Spinal cord (tissue), 9 donors: ENCODE measurements at regions not wholly inside any gene's neighbourhood (a gene's known extent, or its start where the extent isn't known, plus 50 kb on each side); places are given as distances from the start of the nearest gene placed in this dataset.
"Not testable (repeated sequence)": the region's sequence is repeated elsewhere in the genome, so short reads cannot be mapped to it uniquely, and the experiment has no call there.

Experiments used
- DNase-seq, 6 donors: peaks; one replicate each; pipeline versions ENCODE4 v3.0.0 to v3.0.0-alpha.2; 2013 to 2015; ENCODE audit warnings: low spot score in 6 of 6, low read depth in 4 of 6
- H3K27ac ChIP-seq: one replicate; pipeline ENCODE4 v1.5.1; 2013; ENCODE audit warnings: low read depth, low read length, control low read depth
- H3K27me3 ChIP-seq: one replicate; pipeline ENCODE4 v1.6.1; 2013; ENCODE audit warnings: low read length; ENCODE audit not compliant: control insufficient read depth, insufficient read depth
- H3K36me3 ChIP-seq: one replicate; pipeline ENCODE4 v1.6.1; 2013; ENCODE audit warnings: low read length; ENCODE audit not compliant: control insufficient read depth, insufficient read depth
- H3K4me1 ChIP-seq: one replicate; pipeline ENCODE4 v1.6.1; 2013; ENCODE audit warnings: low read length; ENCODE audit not compliant: control insufficient read depth, insufficient read depth
- H3K4me3 ChIP-seq: one replicate; pipeline ENCODE4 v1.5.1; 2013; ENCODE audit warnings: low read depth, low read length, control low read depth
- H3K9me3 ChIP-seq: one replicate; pipeline ENCODE4 v1.6.1; 2013; ENCODE audit warnings: low read length; ENCODE audit not compliant: control insufficient read depth, insufficient read depth
- WGBS: methylation state at CpG from one replicate; pipeline ENCODE4 v1.1.5; 2013; ENCODE audit warnings: missing lambda C conversion rate; ENCODE audit not compliant: insufficient coverage; 5-methylcytosine and 5-hydroxymethylcytosine counted together
- donor health status: healthy.

DNA sequence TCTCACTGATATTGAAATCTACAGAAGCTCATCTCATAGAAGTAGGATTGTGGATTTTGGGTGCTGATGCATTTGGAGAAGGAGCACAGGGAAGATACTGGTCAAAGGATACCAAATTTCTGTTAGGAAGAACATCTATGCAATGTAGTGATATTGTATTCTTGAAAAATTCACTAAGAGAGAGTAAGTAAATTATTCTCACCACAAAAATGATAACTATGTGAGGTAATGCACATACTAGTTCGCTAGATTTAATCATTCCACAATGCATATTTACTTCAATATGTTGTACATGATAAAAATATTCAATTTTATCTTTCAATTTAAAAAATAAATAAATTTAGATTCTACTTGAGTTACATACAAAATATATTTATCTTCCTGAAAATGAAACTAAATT lies 2040.5 kb upstream of the C9orf72 start:
- Histone ChIP-seq H3K27me3 (no peaks in the 10 kb centered on the region), H3K9me3 (no peaks in the 10 kb centered on the region), H3K4me1 (no peaks in the 10 kb centered on the region), H3K27ac (no peak overlapping the region), H3K36me3 (no peaks in the 10 kb centered on the region), H3K4me3 (no peak overlapping the region)
- no peak for DNase-seq
- no CpG with 5 or more reads among the region's 1 CpG for WGBS

DNA sequence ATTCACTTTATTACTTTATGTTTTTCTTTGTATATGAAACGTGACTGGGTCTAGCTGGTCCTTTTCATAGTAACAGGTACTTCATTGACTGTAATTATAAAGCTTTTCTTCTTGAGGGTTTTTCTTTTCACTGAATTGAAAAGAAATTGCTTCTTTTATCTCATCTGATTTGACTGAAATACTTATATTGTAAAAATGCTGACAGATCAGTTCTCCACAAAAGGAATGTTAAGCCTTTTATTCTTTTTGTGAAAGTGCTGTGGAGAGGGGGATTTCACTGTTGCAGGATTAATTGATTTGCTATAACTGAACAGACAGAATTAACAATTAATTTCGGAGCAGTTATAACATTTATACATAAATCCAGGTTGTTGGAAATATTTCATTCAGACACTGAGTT lies 2043.6 kb upstream of the C9orf72 start:
- no peaks in the 10 kb centered on the region for H3K9me3 ChIP-seq
- no peak for DNase-seq
- no peaks in the 10 kb centered on the region for H3K36me3 ChIP-seq
- no CpG with 5 or more reads among the region's 2 CpGs for WGBS
- no peak overlapping the region for H3K4me3 ChIP-seq
- no peaks in the 10 kb centered on the region for H3K27me3 ChIP-seq
- H3K27ac ChIP-seq, result no peak overlapping the region
- no peaks in the 10 kb centered on the region for H3K4me1 ChIP-seq

DNA sequence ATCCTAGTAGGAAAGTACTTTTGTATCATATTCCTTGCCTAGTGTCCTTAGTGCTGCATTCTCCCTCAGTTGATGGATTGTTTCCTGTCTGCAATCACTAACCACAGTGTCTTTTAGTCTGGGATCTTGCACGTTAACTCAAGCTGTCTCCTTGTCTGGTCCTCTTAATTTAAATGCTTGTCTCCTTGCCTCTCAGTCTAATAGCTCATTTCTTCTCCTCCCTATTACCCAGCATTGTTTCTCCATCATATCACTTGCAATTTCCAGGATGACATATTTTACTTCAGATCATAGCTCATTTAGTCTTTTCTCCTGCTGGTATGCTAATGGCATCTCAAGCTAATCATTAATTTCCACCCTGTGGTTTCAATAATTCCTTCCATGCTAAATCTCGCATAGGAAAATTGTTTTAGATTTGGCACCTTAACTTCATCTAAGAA lies 2052.0 kb upstream of the C9orf72 start:
- Histone ChIP-seq H3K4me1 (no peaks in the 10 kb centered on the region), H3K27ac (no peak overlapping the region), H3K9me3 (no peaks in the 10 kb centered on the region), H3K4me3 (no peak overlapping the region), H3K27me3 (no peaks in the 10 kb centered on the region), H3K36me3 (no peaks in the 10 kb centered on the region)
- 11% methylated on average over 1 of the region's 2 CpGs for WGBS
- peak in 2 of 6 donors; percentile 1 to 79 for DNase-seq

DNA sequence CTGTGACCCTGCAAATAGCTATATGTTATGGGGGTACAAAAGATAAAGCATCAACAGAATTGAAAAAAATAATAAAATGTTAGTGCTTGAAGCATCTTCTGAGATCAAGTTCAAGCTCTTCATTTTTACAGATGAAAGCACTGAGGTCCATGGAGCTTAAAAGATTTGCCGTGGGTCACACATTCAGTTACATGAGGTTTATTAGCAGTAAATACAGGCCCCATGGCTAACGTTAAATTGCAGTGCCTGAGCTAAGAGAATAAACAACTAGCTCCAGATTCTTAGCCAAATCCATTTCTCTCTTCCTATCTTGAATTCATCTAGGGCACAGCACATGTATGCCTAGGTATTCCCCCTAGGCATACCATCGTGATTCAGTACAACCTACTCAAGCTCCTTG lies 2052.7 kb upstream of the C9orf72 start:
- peak in 1 of 6 donors; percentile 52 for DNase-seq
- 75% methylated on average over 1 of the region's 3 CpGs for WGBS
- Histone ChIP-seq H3K4me1 (no peaks in the 10 kb centered on the region), H3K9me3 (no peaks in the 10 kb centered on the region), H3K27me3 (no peaks in the 10 kb centered on the region), H3K4me3 (no peak overlapping the region), H3K27ac (no peak overlapping the region), H3K36me3 (no peaks in the 10 kb centered on the region)

DNA sequence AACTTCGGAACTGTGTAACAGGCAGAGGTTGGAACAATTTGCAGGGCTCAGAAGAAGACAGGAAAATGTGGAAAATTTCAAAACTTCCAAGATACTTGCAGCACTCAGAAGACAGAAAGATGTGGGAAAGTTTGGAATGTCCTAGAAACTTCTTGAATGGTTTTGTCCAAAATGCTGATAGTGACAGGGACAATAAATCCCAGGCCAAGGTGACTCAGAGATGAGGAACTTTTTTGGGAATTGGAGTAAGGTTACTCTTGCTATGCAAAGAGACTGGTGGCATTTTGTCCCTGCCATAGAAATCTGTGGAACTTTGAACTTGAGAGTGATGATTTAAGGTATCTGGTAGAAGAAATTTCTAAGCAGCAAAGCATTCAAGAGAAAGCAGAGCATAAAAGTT lies 2055.6 kb upstream of the C9orf72 start:
- not testable (repeated sequence) for DNase-seq, H3K36me3 ChIP-seq, H3K4me3 ChIP-seq, H3K4me1 ChIP-seq, H3K27me3 ChIP-seq, H3K9me3 ChIP-seq, H3K27ac ChIP-seq
- 80% methylated on average over 1 of the region's 1 CpG for WGBS

DNA sequence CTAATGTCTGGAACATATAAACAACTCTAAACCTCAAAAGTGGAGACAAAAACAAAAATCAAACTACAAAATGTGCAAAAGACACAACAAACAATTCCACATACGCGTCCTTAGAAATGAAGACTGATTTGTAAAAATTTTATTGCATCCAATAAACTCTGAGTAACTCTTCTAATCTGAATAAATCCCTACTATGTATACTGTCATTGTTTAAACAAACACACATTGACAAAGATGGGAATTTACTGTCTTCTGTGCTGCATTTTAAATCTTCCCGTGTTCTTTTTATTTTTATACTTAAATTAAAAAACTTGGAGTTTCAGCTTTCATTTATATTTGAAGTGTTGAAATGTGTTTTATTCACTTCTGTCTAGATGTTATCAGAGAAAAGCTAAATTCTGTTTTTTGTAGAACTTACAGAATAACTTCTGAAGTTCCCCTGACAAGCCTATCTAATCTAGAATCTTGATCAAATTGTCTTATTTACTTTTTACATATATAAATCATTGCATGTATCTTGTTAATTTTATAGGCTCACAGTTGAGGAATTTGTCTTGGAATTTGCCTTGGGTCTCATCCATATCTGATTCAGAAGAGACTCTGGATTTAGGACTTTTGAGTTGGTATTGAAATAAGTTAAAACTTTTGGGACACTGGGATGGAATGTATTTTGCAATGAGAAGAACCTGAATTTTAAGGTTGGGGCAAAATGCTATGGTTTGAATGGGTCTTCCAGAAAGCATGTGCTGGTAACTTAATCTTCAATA lies 2064.4 kb upstream of the C9orf72 start:
- no peaks in the 10 kb centered on the region for H3K4me1 ChIP-seq
- no peaks in the 10 kb centered on the region for H3K27me3 ChIP-seq
- no peak overlapping the region for H3K4me3 ChIP-seq
- no peak for DNase-seq
- no peak overlapping the region for H3K27ac ChIP-seq
- WGBS, result no CpG with 5 or more reads among the region's 3 CpGs
- no peaks in the 10 kb centered on the region for H3K36me3 ChIP-seq
- no peaks in the 10 kb centered on the region for H3K9me3 ChIP-seq

DNA sequence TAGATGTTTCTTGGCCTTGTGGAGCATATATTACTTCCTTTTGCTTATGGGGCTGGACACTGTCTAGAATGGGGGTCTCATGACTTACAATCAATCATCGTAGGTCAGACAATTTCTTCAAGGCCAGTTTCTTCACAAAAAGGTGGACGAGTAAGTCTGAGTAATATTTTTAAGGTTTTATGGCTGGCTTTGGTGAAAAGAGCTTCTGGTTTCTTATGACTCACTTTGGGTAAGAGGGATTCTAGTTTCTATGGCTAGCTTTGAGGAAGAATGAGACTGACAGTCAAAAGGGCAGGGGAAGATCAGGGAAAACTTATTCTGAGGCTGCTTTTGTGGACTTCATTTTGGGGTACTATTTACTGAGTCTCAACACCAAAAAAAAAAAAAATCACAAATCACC lies 2067.2 kb upstream of the C9orf72 start:
- no CpG with 5 or more reads among the region's 2 CpGs for WGBS
- no peak overlapping the region for H3K27ac ChIP-seq
- no peaks in the 10 kb centered on the region for H3K9me3 ChIP-seq
- no peaks in the 10 kb centered on the region for H3K36me3 ChIP-seq
- H3K27me3 ChIP-seq, result no peaks in the 10 kb centered on the region
- H3K4me3 ChIP-seq, result no peak overlapping the region
- no peaks in the 10 kb centered on the region for H3K4me1 ChIP-seq
- DNase-seq, result no peak

DNA sequence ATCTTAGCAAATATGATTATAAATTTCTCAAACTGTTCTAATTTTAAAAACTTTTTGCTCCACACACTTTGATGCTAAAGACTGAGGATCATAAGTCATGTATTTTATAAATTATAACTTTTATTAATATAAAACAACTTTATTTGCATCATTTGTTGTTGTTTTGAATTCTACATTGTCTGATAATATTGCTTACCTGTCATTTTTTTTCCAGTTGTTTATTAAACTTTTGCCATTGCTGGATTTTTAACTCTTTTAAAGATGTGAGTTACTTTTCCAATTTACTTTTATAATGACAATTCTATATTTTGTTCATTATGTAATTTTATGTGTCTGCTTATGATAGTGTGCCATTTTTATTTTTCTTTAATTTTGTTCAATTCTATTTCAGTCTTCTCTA lies 2071.2 kb upstream of the C9orf72 start:
- Histone ChIP-seq H3K4me1 (no peaks in the 10 kb centered on the region), H3K36me3 (no peaks in the 10 kb centered on the region), H3K9me3 (no peaks in the 10 kb centered on the region), H3K27ac (no peak overlapping the region), H3K27me3 (no peaks in the 10 kb centered on the region), H3K4me3 (no peak overlapping the region)
- DNase-seq, result no peak

DNA sequence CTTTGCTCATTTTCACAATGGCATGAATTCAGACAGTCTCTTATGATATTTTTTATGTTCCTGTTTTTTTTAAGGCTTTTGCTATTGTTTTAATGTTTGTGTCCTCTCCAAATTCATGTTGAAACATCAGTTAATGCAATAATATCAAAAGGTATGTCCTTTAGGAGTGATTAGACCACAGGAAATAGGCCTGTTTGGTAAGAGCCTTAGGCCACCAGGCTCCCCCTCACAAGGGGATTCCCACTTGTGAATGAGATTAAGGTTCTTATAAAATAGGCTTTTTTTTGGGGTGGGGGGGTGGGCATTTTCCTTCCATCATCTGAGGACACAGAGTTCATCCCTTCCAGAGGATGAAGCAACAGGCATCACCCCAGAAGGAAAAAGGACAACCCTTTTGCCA lies 2074.2 kb upstream of the C9orf72 start:
- no peak for DNase-seq
- H3K9me3 ChIP-seq, result no peaks in the 10 kb centered on the region
- no peak overlapping the region for H3K27ac ChIP-seq
- H3K4me3 ChIP-seq, result no peak overlapping the region
- H3K4me1 ChIP-seq, result no peaks in the 10 kb centered on the region
- no peaks in the 10 kb centered on the region for H3K27me3 ChIP-seq
- H3K36me3 ChIP-seq, result no peaks in the 10 kb centered on the region

DNA sequence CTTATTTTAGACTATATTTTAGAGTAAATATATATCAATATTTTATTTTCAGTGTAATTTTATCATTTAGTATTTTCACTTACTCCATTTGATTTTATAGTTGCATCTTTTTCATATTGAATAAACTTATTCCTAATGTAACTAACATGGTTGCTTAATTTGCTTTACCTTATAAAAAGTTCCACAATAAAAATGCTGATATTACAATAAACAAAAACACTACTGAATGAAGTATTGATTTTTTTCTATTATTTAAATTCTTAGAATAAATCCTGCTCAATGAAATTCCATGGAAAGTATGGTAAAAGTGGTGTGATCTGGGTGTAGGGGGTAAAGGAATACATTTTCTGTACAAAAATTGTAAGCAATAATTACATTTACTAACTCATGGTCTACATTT lies 2074.9 kb upstream of the C9orf72 start:
- H3K36me3 ChIP-seq, result no peaks in the 10 kb centered on the region
- H3K4me3 ChIP-seq, result no peak overlapping the region
- no peaks in the 10 kb centered on the region for H3K27me3 ChIP-seq
- no peaks in the 10 kb centered on the region for H3K9me3 ChIP-seq
- H3K4me1 ChIP-seq, result no peaks in the 10 kb centered on the region
- DNase-seq, result no peak
- H3K27ac ChIP-seq, result no peak overlapping the region
